Endothelial cell of umbilical vein (primary cell): ENCODE measurements at regions not wholly inside any gene's neighbourhood (a gene's known extent, or its start where the extent isn't known, plus 50 kb on each side); places are given as distances from the start of the nearest gene placed in this dataset.

Source experiments
- BruUV-seq: library from RNA; stranded (reverse); fragments of 400-500 nt; replicated peaks from 2 replicates; lab custom pipeline; 2021; lab: Mats Ljungman, UMichigan
- CTCF ChIA-PET: fragments of 300-600, 350-600 bp; sonication (Branson Sonifier 250); formaldehyde crosslinking; loops from one replicate; lab custom pipeline; 2021; ENCODE audit warnings: antibody characterized with exemption, inconsistent platforms; lab: Charles Lee
- POLR2A ChIA-PET: fragments of 300-600, 350-600 bp; sonication (Branson Sonifier 250); formaldehyde crosslinking; loops from one replicate; lab custom pipeline; 2021; ENCODE audit warnings: antibody characterized with exemption, inconsistent platforms; lab: Charles Lee
- DNase-seq: peaks from one replicate; pipeline ENCODE4 v3.0.0-alpha.2; 2011; ENCODE audit warnings: low read depth, low spot score
- FAIRE-seq: peaks from 2 replicates; lab custom pipeline; 2011; peaks lifted over from hg19 to GRCh38; lab: Jason Lieb, UNC
- H2AFZ ChIP-seq: 2 replicates; pipeline ENCODE4 v1.6.0; 2012; ENCODE audit warnings: low read depth, low read length, control low read depth, inconsistent platforms
- H3K27ac ChIP-seq: 2 replicates; pipeline ENCODE4 v1.5.1; 2011; ENCODE audit warnings: low read depth, mild to moderate bottlenecking, control low read depth, low read length, moderate library complexity; ENCODE audit not compliant: insufficient read depth
- H3K27me3 ChIP-seq, 2 experiments: 2 replicates each; pipeline versions ENCODE4 v1.6.0 to v1.6.1; 2011; ENCODE audit warnings: low read length in 2 of 2, mixed read lengths in 1 of 2; ENCODE audit not compliant: control insufficient read depth in 2 of 2, insufficient read depth in 2 of 2
- H3K36me3 ChIP-seq, 2 experiments: 2 replicates in 1 of 2; 3 replicates in 1 of 2; pipeline ENCODE4 v1.5.1; 2011; ENCODE audit warnings: low read length in 2 of 2, mild to moderate bottlenecking in 1 of 2, moderate library complexity in 1 of 2; ENCODE audit not compliant: control insufficient read depth in 2 of 2, insufficient read depth in 2 of 2; ENCODE audit errors: extremely low read depth in 1 of 2
- H3K4me1 ChIP-seq: 3 replicates; pipeline ENCODE4 v1.5.1; 2011; ENCODE audit warnings: mild to moderate bottlenecking, low read length; ENCODE audit not compliant: control insufficient read depth, insufficient read depth; ENCODE audit errors: extremely low read depth
- H3K4me2 ChIP-seq: 2 replicates; pipeline ENCODE4 v1.6.1; 2011; ENCODE audit warnings: low read length, control low read depth, mixed read lengths; ENCODE audit not compliant: insufficient read depth
- H3K4me3 ChIP-seq, 3 experiments: fragments of 200-600 bp in 1 of 3; sonication (generic), shearing (Covaris generic) in 1 of 3; replicated peaks in 1 of 3; 2 replicates each; pipeline ENCODE4 v1.5.1; 2011 to 2016; ENCODE audit warnings: control low read depth in 3 of 3, low read length in 3 of 3, mild to moderate bottlenecking in 2 of 3, inconsistent platforms in 1 of 3, low read depth in 1 of 3, moderate library complexity in 1 of 3; ENCODE audit not compliant: insufficient read depth in 1 of 3
- H3K79me2 ChIP-seq: 2 replicates; pipeline ENCODE4 v1.6.0; 2012; ENCODE audit warnings: low read length, inconsistent platforms; ENCODE audit not compliant: control insufficient read depth, insufficient read depth
- H3K9ac ChIP-seq: replicated peaks from 2 replicates; pipeline ENCODE3; 2011; ENCODE audit warnings: low read length, control low read depth; ENCODE audit not compliant: insufficient read depth; ENCODE audit errors: extremely low read depth
- H3K9me1 ChIP-seq: replicated peaks from 3 replicates; pipeline ENCODE4 v1.6.0; 2011; ENCODE audit warnings: mild to moderate bottlenecking, low read length; ENCODE audit not compliant: control insufficient read depth, insufficient read depth; ENCODE audit errors: extremely low read depth
- H3K9me3 ChIP-seq: replicated peaks from 2 replicates; pipeline ENCODE4 v1.5.1; 2012; ENCODE audit warnings: low read length, inconsistent platforms; ENCODE audit not compliant: control insufficient read depth, insufficient read depth
- H4K20me1 ChIP-seq: replicated peaks from 2 replicates; pipeline ENCODE3; 2011; ENCODE audit warnings: mild to moderate bottlenecking, low read length; ENCODE audit not compliant: control insufficient read depth, insufficient read depth; ENCODE audit errors: extremely low read depth
- CTCF ChIP-seq, 2 donors: IDR thresholded peaks; 1 replicate in 1 of 2; 2 replicates in 1 of 2; pipeline ENCODE4 v1.5.1; 2011; ENCODE audit warnings: low read length in 2 of 2, mild to moderate bottlenecking in 2 of 2, moderate library complexity in 2 of 2, control low read depth in 1 of 2, inconsistent platforms in 1 of 2, low read depth in 1 of 2; ENCODE audit not compliant: insufficient read depth in 1 of 2; ENCODE audit errors: extremely low read depth in 1 of 2
- EZH2 ChIP-seq: IDR thresholded peaks from 2 replicates; pipeline ENCODE4 v1.6.1; 2012; ENCODE audit warnings: borderline replicate concordance, low read depth, mild to moderate bottlenecking, moderate library complexity, low read length, inconsistent platforms; ENCODE audit not compliant: severe bottlenecking
- FOS ChIP-seq: IDR thresholded peaks from 2 replicates; pipeline ENCODE4 v1.6.1; 2011; ENCODE audit warnings: mild to moderate bottlenecking, low read length, moderate library complexity, borderline replicate concordance; ENCODE audit not compliant: insufficient read depth
- GATA2 ChIP-seq: IDR thresholded peaks from 2 replicates; pipeline ENCODE4 v1.7.0; 2011; ENCODE audit warnings: low read depth, mild to moderate bottlenecking, moderate library complexity, mixed read lengths, low read length; ENCODE audit not compliant: insufficient read length, insufficient read depth
- JUN ChIP-seq: IDR thresholded peaks from 2 replicates; pipeline ENCODE4 v1.6.1; 2011; ENCODE audit warnings: borderline replicate concordance, low read depth; ENCODE audit not compliant: insufficient read length, insufficient read depth
- MYC ChIP-seq: IDR thresholded peaks from one replicate; pipeline ENCODE4 v1.6.1; 2011; ENCODE audit warnings: mild to moderate bottlenecking, low read depth, low read length
- POLR2A ChIP-seq: IDR thresholded peaks from 2 replicates; pipeline ENCODE4 v1.6.1; 2012; ENCODE audit warnings: low read depth, mild to moderate bottlenecking, control low read depth, low read length
- POLR2AphosphoS5 ChIP-seq: IDR thresholded peaks from 2 replicates; pipeline ENCODE4 v1.6.1; 2012; ENCODE audit warnings: low read depth, mild to moderate bottlenecking, control low read depth, low read length, moderate library complexity; ENCODE audit not compliant: insufficient read depth
- dilution Hi-C: fragments of 300-500 bp; cut with MboI; formaldehyde crosslinking; loops from one replicate; pipeline ENCODE4 v1.15.0; 2019; ENCODE audit warnings: low sequenced_read_pairs; ENCODE audit not compliant: extremely low pct_ligation_motif_present
- intact Hi-C: fragments of 100-400 bp; cut with micrococcal nuclease; formaldehyde crosslinking; loops from one replicate; pipeline ENCODE4 v1.10.0; 2022
- TF ChIP-seq, protein P1 (sequence below): IDR thresholded peaks from 2 replicates; pipeline ENCODE4 v1.6.1; 2011; ENCODE audit not compliant: insufficient read depth, insufficient read length

DNA sequence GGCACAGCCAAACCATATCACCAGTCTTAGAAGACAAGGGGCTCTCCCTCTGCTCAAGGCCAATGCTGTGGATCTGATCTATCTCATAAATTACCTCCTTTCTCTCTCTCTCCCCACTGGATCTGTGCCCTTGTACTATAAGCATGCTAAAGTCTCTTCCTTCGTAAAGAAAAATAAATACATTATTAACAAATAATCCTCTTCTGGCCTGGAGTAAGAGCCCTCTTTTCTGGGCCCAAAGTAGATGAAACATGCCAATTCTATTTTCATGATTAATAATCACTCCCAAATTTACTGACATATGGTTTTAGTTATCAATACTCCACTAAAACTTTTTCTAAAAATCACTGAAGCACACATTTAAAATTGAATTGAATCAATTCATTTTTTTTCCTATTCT, 889.7 kb downstream of the ADGRL2 start:
- BruUV-seq, result no TSS peak
- Histone ChIP-seq H3K4me1 (peaks cover 5% of the 10 kb centered on the region), H3K4me3 (no peak overlapping the region), H3K79me2 (no peaks in the 10 kb centered on the region), H3K27ac (no peak overlapping the region), H3K9me3 (no peaks in the 10 kb centered on the region), H3K4me2 (no peak overlapping the region), H3K36me3 (no peaks in the 10 kb centered on the region), H3K9ac (no peak overlapping the region), H4K20me1 (no peaks in the 10 kb centered on the region), H3K9me1 (no peaks in the 10 kb centered on the region), H3K27me3 (no peaks in the 10 kb centered on the region), H2AFZ (no peak overlapping the region)
- TF ChIP-seq FOS (no peak), POLR2A (no peak), MYC (no peak), EZH2 (no peak), POLR2AphosphoS5 (no peak), JUN (no peak), CTCF (IDR thresholded peaks at IDR 0.05; ENCODE audit: extremely low read depth in 1 of 2, insufficient read depth in 1 of 2, low read depth in 1 of 2, low read length in 2 of 2) (no peak), GATA2 (no peak)
- TF ChIP-seq, protein P1, sequence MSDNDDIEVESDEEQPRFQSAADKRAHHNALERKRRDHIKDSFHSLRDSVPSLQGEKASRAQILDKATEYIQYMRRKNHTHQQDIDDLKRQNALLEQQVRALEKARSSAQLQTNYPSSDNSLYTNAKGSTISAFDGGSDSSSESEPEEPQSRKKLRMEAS, result no peak
- CTCF ChIA-PET, result no interaction called here
- DNase-seq, result no peak
- intact Hi-C loops, result no loop called here
- POLR2A ChIA-PET, result no interaction called here
- no peak for FAIRE-seq
- dilution Hi-C loops, result no loop called here
